GM18870 (cell line): ENCODE measurements at regions not wholly inside any gene's neighbourhood (a gene's known extent, or its start where the extent isn't known, plus 50 kb on each side); places are given as distances from the start of the nearest gene placed in this dataset.

Experiments used
- ATAC-seq: cut with Tn5 transposase; IDR thresholded peaks from one replicate; pipeline ENCODE4 v1.9.1; 2021; ENCODE audit warnings: moderate library complexity; ENCODE audit not compliant: unreplicated experiment

GRCh38 chr4:58561170-58561569 lies 1451.0 kb upstream of the IGFBP7 start:
- ATAC-seq: no peak

DNA sequence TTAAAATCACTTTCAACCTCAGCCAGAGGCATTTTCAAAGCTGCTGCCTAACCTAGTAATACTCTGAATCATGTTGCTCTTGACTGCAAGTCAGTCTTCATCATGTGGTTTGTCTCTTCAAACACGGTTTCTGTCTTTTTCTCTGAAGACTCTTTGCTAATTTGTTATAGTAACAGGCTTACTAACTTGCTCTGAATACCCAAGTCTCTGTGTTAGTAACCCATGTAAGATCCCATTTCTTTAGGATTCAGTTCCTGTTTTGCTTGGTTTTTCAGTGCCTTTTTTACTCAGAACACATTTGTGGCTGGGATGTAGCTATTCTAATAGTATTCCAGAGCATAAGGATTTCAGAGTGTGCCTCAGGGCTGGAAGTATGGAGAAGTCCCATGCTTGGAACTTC lies 1450.6 kb upstream of the IGFBP7 start:
- ATAC-seq: peak; percentile 57

DNA sequence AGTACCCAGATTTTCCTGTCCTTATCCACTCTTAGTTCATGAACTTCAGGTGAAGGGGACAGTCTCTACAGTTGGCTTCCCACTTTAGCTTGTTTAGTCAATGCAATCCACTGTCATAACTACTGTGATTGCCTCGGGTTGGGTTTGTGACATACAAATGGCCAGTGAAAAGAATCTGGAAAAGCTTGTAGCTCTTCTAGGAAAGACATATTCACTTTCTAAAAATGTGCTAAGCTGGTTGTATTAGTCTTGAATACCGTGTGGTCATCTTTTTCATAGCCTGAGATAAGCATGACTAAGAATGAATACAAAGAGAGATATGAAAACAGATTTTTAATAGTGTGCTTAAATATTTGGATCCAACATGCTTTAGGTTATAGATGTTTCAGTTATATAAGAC lies 1443.5 kb upstream of the IGFBP7 start:
- no peak for ATAC-seq

DNA sequence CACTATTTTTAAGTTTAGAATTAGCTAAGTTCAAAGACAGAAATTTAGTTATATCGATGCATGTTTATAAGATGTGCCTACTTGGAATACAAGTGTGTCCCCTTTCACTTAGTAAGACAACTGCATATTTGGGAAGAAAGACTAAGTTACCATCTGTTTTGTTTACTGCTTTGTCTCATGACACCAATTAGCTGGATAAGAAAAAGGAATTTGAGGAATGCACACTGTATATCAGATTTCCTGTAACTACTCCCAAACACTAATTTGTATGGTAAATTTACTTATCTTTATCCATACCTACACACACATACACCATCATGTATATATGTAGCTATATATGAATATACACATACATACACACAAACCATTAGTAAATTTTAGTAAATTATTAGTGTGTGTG lies 1442.8 kb upstream of the IGFBP7 start:
- no peak for ATAC-seq

DNA sequence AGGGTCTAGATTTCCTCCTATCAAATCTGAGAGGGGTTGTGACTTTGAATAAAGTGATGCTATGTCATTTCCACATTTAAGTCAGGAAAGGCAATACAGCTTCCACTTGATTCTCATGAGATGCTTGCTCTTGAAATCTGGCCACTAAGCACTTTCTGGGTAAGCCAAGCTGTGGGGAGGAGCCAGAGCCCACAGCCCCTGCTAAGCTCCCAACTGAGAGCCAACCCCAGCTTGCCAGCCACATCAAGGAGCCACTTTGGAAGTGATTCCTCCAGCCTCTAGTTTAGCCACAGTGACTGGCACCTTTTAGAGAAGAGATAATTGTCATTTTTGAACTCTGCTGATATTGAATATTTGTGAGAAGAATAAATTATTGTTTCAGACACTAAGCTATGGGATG lies 1441.5 kb upstream of the IGFBP7 start:
- ATAC-seq: no peak

DNA sequence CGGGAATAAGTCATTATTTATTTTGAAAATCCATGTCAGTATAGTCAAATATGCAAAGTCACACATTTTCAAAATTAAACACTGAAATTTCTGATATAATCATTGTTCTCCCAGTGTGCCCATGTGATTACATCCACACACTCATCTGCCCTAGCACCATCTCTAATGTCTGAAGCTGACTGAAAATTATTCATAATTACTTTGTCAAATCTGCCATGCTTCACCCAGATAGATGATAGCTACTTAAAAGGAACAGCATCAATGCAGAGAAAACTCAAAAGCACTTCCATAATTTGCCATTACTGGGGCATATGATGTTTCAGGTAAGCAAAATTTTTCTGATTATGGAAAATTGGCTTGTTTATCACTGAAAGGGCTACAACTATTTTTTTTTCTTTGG lies 1433.3 kb upstream of the IGFBP7 start:
- no peak for ATAC-seq

GRCh38 chr4:58541926-58542325 lies 1431.7 kb upstream of the IGFBP7 start:
- no peak for ATAC-seq

DNA sequence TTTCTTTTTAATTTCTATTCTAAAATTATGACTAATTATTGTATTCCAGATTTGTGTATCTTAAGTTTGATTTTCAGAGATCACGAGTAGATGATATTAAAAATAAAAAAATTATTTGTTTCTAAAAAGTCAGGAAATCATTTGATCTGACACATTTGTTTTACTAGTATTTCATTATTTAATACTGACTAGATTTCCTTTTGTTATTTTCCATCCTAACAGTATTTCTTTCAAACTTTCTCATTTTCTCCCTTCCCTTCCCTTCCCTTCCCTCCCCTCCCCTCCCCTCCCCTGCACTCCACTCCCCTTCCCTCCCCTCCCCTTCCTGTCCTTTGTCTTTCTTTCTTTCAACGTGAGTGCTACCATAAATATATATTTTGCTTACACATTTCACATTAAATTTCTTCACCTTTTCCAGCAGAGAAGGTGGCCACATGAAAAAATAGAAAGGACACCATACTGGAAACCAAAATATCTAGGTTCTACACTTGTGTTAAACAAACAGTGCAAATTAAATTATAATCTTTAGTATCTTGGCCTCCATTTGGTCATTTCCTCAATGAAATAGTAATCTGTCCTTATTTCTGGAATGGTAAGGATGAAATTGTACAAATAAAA lies 1412.7 kb upstream of the IGFBP7 start:
- ATAC-seq: no peak

DNA sequence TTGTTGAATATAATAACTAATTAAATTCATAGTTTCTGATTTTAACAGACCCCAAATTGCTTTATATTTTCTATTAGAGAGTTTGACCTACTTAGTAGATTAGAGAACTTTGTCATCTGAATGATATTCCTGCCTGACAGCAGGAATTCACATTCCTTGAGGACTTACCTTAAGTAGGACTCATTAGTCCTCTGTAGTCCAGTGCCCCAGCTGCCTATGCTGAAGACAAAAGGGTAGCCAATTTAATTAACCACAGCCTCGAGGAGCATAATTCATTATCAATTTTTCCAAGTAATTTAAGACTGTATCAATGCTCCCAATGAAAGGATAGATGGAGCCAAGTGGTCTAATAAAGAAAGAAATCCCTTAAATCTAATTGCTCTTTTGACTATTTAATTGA lies 1405.0 kb upstream of the IGFBP7 start:
- ATAC-seq: no peak

GRCh38 chr4:58514299-58514698 lies 1404.1 kb upstream of the IGFBP7 start:
- ATAC-seq: no peak

DNA sequence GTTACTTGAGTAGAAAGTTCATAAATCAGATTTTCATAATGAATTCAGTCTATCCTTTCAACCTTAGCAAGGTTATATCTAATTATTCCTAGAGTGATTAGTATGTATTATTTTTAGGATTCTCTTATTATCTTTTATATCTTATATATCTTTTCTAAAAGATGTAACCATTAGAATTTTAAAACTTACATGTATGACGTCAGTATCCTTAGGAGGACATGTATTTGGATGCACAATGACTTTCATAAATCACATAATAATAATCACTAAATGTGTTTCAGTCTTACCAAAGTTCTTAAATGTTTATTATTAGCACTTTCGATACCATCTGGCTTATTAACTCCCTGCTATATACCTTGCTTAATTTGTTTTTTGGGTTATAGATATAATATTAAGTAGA lies 1400.5 kb upstream of the IGFBP7 start:
- ATAC-seq: no peak

DNA sequence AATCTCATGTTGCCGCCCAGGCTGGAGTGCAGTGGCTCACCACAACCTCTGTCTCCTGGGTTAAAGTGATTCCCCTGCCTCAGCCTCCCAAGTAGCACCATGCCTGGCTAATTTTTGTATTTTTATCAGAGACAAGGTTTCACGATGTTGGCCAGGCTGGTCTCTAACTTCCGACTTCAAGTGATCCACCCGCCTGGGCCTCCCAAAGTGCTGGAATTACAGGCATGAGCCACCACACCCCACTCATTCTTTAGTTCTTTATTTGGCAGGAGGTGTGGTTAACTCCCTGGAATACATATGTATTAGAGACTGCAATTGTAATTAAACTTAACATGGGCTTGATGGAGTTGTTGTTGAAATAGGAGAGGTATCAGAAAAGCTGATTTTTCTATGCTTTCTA lies 1396.9 kb upstream of the IGFBP7 start:
- ATAC-seq: no peak

- no peak for ATAC-seq
Observed at GRCh38 chr4:58502839-58503238, 1392.7 kb upstream of the IGFBP7 start.

- no peak for ATAC-seq
Observed at GRCh38 chr4:58499182-58499581, 1389.0 kb upstream of the IGFBP7 start.

DNA sequence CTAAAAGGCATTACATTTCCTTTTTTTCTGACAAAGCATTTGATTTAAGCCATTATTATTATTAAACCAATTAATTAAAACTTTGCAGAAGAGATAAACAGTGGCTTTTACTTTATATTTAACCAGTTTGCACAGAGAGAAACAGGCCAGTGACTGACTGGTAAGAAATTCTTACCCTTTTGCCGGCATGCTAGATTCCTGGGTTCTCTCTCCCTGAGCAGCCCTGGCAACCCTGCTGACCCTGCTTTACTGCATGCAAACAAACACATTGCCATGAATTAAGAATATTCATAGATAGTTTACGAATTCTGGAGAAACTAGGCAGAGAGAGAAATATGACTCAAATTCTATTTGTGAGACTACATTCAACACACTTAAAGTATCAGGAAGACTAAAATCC lies 1381.4 kb upstream of the IGFBP7 start:
- ATAC-seq: no peak

DNA sequence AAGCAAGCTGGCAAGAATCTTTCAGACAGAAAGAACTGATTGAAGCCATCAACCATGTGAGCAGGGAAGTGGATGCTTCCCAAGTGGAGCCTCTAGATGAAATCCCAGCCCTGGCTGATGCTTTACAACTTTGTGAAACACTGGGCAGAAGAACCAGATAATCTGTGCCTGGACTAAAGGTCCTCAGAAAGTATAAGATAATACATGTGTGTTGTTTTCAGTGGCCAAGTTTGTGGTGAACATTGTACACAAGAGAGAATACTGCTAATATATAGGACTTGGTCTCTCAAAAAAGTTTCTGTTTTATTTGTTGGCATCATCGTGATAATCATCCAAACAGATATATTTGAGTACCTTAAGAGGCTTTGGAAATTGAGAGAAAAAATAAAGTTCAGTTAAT lies 1367.8 kb upstream of the IGFBP7 start:
- no peak for ATAC-seq

- ATAC-seq: no peak
Observed at GRCh38 chr4:58477513-58477912, 1367.3 kb upstream of the IGFBP7 start.

GRCh38 chr4:58475097-58475496 lies 1364.9 kb upstream of the IGFBP7 start:
- no peak for ATAC-seq

GRCh38 chr4:58465031-58465430 lies 1354.8 kb upstream of the IGFBP7 start:
- ATAC-seq: no peak

- ATAC-seq: no peak
Observed at GRCh38 chr4:58456727-58457384, 1346.7 kb upstream of the IGFBP7 start.

DNA sequence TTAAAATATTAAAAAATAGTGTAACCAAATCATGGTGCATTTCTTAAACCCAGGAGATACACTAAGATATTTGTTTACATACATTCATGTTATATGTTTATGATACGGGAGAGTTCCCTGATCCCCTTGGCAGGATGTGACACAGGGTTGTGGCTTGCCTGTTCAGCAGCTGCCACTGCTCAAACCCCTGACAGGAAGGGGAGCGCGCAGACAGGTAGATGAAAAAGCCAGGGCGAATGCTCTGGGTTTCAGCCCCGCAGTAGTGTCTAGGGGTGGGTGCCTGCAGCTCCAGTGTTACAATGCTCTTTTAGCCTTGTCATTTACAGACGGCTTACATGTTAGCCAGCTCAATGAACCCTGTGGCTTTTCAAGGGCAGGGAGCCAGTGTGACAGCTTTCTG lies 1343.8 kb upstream of the IGFBP7 start:
- peak; percentile 82 for ATAC-seq

DNA sequence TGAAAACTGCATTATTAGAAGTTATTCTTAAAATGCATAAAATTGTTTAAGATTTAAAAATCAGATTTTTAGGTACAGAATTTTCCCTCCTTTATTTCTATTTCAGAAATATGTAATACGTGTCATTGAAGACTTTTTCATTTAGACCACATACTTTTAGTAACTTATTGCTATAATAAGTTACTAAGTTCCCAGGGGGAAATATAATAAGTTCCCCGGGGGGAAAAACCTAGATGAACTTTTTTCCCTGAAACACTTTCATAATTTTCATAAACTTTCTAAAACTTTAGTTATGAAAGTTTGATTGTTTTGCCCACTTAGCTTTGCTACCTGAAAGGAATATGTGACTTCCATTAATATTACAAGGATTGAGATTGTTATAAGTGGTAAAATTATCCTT lies 1341.5 kb upstream of the IGFBP7 start:
- ATAC-seq: no peak

DNA sequence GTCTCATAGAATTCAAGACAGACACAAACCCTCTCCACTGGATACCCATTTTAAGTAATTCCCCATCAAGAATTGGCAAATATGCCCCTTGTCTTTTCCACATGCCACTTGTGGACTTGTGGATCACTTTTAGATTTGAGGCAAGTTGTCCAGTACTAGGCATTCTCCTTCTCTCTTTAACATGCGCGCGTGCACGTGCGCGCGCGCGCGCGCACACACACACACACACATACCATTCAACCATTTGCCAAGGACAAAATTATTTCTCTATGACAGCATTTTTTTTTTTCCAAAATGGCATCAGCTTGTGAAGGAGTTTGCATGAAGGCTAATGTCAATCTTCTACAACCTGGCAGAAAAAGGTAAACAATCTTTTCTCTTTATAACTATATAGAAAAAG lies 1325.7 kb upstream of the IGFBP7 start:
- no peak for ATAC-seq
